Hepatocyte (in vitro differentiated cells): ENCODE measurements at regions not wholly inside any gene's neighbourhood (a gene's known extent, or its start where the extent isn't known, plus 50 kb on each side); places are given as distances from the start of the nearest gene placed in this dataset.

ENCODE experiments used
- CTCF ChIP-seq: fragments of 200-600 bp; sonication (generic); IDR thresholded peaks from 2 replicates; pipeline ENCODE4 v1.5.1; 2016; ENCODE audit warnings: antibody characterized with exemption, mild to moderate bottlenecking; ENCODE audit not compliant: poor library complexity
- EZH2phosphoT487 ChIP-seq: fragments of 200-600 bp; sonication (generic); IDR thresholded peaks from one replicate; pipeline ENCODE4 v1.6.1; 2018; ENCODE audit warnings: antibody characterized with exemption, mild to moderate bottlenecking, low read depth, moderate library complexity; ENCODE audit not compliant: unreplicated experiment, severe bottlenecking

GRCh38 chr7:131081308-131081707 lies 246.4 kb upstream of the MKLN1 start:
- no peak for TF ChIP-seq CTCF
- no peak for TF ChIP-seq EZH2phosphoT487
